OCI-LY3 (cell line): ENCODE measurements at regions not wholly inside any gene's neighbourhood (a gene's known extent, or its start where the extent isn't known, plus 50 kb on each side); places are given as distances from the start of the nearest gene placed in this dataset.

Experiments used
- H2AFZ ChIP-seq: fragments of 200-600, 300-600 bp; shearing (Covaris generic); 2 replicates; pipeline ENCODE4 v1.6.0; 2014; ENCODE audit warnings: antibody characterized with exemption, low read depth, low read length
- H3K27ac ChIP-seq: fragments of 200-600, 300-600 bp; sonication (generic); 2 replicates; pipeline ENCODE4 v1.5.1; 2014; ENCODE audit warnings: mild to moderate bottlenecking, low read length, moderate library complexity, mixed read lengths
- H3K27me3 ChIP-seq: fragments of 200-600, 300-600 bp; sonication (generic); 2 replicates; pipeline ENCODE4 v1.6.1; 2014; ENCODE audit warnings: low read depth, low read length, mixed read lengths
- H3K36me3 ChIP-seq: fragments of 200-600, 300-600 bp; sonication (generic); replicated peaks from 2 replicates; pipeline ENCODE3; 2014; ENCODE audit warnings: low read depth, low read length, mixed read lengths
- H3K4me1 ChIP-seq: fragments of 300-600, 200-600 bp; sonication (generic); 2 replicates; pipeline ENCODE4 v1.6.1; 2014; ENCODE audit warnings: low read length, mixed read lengths
- H3K4me2 ChIP-seq: fragments of 200-600, 300-600 bp; sonication (generic); 2 replicates; pipeline ENCODE4 v1.6.1; 2014; ENCODE audit warnings: low read length, mixed read lengths
- H3K4me3 ChIP-seq: fragments of 300-600, 200-600 bp; sonication (generic); 2 replicates; pipeline ENCODE4 v1.5.1; 2014; ENCODE audit warnings: antibody characterized with exemption, mild to moderate bottlenecking, low read length, moderate library complexity
- H3K79me2 ChIP-seq: fragments of 300-600, 200-600 bp; shearing (Covaris generic); 2 replicates; pipeline ENCODE4 v1.6.1; 2014; ENCODE audit warnings: mild to moderate bottlenecking, low read length, mixed read lengths
- H3K9ac ChIP-seq: fragments of 300-600, 200-600 bp; shearing (Covaris generic); 2 replicates; pipeline ENCODE4 v1.6.0; 2014; ENCODE audit warnings: mild to moderate bottlenecking, low read length, moderate library complexity
- H3K9me3 ChIP-seq: fragments of 200-600, 300-600 bp; shearing (Covaris generic); 2 replicates; pipeline ENCODE4 v1.6.1; 2014; ENCODE audit warnings: low read length, mixed read lengths; ENCODE audit not compliant: insufficient read depth
- H4K20me1 ChIP-seq: fragments of 200-600, 300-600 bp; sonication (generic); 2 replicates; pipeline ENCODE4 v1.6.1; 2016; ENCODE audit warnings: low read length, mixed read lengths; ENCODE audit not compliant: insufficient read depth
- EZH2phosphoT487 ChIP-seq: fragments of 200-600 bp; shearing (Covaris generic); IDR thresholded peaks from 2 replicates; pipeline ENCODE4 v1.6.1; 2018; ENCODE audit warnings: antibody characterized with exemption, mixed run types, low read depth
- TF ChIP-seq, protein P1 (sequence below): fragments of 200-600, 300-600 bp; sonication (generic); IDR thresholded peaks from 2 replicates; pipeline ENCODE4 v1.5.1; 2014; ENCODE audit warnings: antibody characterized with exemption, low read length, low read depth

DNA sequence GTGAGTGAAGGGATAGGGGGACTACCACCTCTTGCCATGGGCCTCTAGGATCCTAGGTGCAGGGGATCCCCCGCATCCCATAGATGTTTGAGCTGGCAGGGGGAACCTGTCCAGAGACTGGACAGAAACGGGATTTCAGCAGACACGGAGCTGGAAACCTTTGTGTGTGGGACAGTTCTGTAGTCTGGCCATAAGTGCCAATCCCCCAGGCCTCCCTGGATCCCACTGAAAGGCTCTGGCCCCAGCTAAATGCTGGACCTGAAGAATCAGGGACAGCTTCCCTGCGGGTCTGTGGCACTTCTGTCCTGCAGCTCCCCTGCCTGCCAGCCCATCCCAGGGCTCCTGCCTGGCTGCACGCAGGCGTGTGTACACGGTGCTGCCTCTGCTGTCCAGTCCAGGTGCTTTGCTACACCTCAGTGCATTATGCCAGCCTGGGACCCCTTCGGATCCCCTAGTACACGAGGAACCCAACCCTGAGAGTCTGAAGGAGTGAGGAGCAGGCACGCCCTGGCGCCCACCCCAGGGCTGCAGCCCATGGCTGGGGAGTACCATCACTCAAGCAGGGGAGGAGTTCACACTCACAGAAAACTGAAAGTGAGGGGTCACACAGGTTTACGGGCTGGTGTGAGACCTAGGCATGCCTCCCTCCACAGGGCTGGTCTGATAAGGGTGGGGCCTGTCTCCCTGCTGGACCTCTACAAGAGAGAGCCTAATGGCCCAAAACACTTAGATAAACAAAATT is 703.0 kb downstream of the ARAP2 start:
- H3K27ac ChIP-seq: no peak overlapping the region
- H3K27me3 ChIP-seq: no peaks in the 10 kb centered on the region
- no peaks in the 10 kb centered on the region for H3K4me1 ChIP-seq
- TF ChIP-seq, protein P1, sequence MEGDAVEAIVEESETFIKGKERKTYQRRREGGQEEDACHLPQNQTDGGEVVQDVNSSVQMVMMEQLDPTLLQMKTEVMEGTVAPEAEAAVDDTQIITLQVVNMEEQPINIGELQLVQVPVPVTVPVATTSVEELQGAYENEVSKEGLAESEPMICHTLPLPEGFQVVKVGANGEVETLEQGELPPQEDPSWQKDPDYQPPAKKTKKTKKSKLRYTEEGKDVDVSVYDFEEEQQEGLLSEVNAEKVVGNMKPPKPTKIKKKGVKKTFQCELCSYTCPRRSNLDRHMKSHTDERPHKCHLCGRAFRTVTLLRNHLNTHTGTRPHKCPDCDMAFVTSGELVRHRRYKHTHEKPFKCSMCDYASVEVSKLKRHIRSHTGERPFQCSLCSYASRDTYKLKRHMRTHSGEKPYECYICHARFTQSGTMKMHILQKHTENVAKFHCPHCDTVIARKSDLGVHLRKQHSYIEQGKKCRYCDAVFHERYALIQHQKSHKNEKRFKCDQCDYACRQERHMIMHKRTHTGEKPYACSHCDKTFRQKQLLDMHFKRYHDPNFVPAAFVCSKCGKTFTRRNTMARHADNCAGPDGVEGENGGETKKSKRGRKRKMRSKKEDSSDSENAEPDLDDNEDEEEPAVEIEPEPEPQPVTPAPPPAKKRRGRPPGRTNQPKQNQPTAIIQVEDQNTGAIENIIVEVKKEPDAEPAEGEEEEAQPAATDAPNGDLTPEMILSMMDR: no peak
- no peaks in the 10 kb centered on the region for H3K79me2 ChIP-seq
- H3K4me3 ChIP-seq: no peak overlapping the region
- H3K4me2 ChIP-seq: no peak overlapping the region
- H4K20me1 ChIP-seq: no peaks in the 10 kb centered on the region
- H2AFZ ChIP-seq: no peak overlapping the region
- no peak overlapping the region for H3K9ac ChIP-seq
- 0 out of 2 replicates have a peak, but pooled peaks cover 3% of the 10 kb centered on the region for H3K9me3 ChIP-seq
- no peaks in the 10 kb centered on the region for H3K36me3 ChIP-seq

DNA sequence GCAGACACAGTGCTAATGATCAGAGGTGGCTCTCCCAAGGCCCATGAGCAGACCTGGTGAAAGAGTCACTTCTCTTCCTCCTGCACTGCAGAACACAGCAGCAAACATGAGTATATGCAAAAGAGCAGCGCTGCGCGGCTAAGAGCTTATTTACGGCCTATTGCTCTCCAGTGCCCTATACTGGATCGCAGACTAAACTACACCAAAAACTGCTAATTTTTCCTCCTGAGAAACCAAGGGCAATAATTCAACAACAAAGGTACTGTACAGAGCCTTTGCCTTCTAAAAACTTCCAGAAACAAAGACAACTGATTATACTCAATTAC is 702.5 kb downstream of the ARAP2 start:
- H3K4me1 ChIP-seq: no peaks in the 10 kb centered on the region
- H3K9ac ChIP-seq: no peak overlapping the region
- no peak overlapping the region for H2AFZ ChIP-seq
- no peaks in the 10 kb centered on the region for H3K27me3 ChIP-seq
- 0 out of 2 replicates have a peak, but pooled peaks cover 3% of the 10 kb centered on the region for H3K9me3 ChIP-seq
- H3K4me2 ChIP-seq: no peak overlapping the region
- no peaks in the 10 kb centered on the region for H3K79me2 ChIP-seq
- no peaks in the 10 kb centered on the region for H3K36me3 ChIP-seq
- TF ChIP-seq, protein P1: no peak
- TF ChIP-seq EZH2phosphoT487: no peak
- no peak overlapping the region for H3K27ac ChIP-seq
- no peaks in the 10 kb centered on the region for H4K20me1 ChIP-seq
- H3K4me3 ChIP-seq: no peak overlapping the region

DNA sequence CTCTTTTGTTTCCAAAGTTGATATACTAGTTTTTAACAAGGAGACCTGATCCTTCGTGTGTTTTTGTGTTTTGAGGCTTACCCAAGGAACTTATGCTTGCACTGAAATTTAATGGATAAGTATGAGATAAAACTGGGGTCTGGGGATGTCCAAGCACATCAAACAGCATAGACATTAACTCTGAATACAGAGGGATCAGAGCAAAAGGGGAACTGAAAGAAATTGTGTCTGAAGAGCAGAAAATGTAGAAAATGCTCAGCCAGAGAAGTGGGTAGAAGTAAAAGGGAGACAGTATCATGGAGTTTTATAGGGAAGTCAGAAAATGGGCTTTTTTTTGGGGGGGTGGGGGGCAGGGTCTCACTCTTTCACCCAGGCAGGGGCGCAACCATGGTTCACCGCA is 695.4 kb downstream of the ARAP2 start:
- Histone ChIP-seq H4K20me1 (no peaks in the 10 kb centered on the region), H3K9me3 (no peaks in the 10 kb centered on the region), H3K4me2 (no peak overlapping the region), H3K36me3 (no peaks in the 10 kb centered on the region), H3K4me3 (no peak overlapping the region), H3K4me1 (no peaks in the 10 kb centered on the region), H3K27me3 (no peaks in the 10 kb centered on the region), H3K79me2 (no peaks in the 10 kb centered on the region), H3K27ac (no peak overlapping the region), H3K9ac (no peak overlapping the region), H2AFZ (no peak overlapping the region)
- no peak for TF ChIP-seq EZH2phosphoT487
- TF ChIP-seq, protein P1: no peak

DNA sequence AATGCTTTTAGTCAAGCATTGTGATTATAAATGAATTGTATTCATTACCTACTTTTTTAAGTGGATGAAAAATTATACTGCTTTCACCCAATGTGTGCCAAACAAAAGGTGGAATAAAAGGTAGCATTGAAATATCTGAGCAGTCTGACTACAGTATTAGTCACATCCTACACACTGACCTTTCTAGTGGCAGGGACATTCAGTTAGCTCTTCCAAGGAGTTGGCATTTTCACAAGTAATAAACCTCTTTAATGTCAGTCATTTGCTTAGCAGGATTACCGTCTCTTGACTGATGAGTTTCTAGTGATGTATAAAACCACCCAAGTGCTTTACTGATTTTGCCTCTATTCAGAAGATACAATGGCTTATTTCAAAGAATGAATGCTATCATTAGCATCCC is 687.9 kb downstream of the ARAP2 start:
- H3K4me3 ChIP-seq: no peak overlapping the region
- H4K20me1 ChIP-seq: no peaks in the 10 kb centered on the region
- no peak overlapping the region for H3K4me2 ChIP-seq
- H3K36me3 ChIP-seq: no peaks in the 10 kb centered on the region
- no peaks in the 10 kb centered on the region for H3K4me1 ChIP-seq
- peaks cover 7% of the 10 kb centered on the region; the same call in 1 of the 2 replicates for H3K9me3 ChIP-seq
- no peaks in the 10 kb centered on the region for H3K27me3 ChIP-seq
- no peaks in the 10 kb centered on the region for H3K79me2 ChIP-seq
- H3K9ac ChIP-seq: no peak overlapping the region
- H2AFZ ChIP-seq: no peak overlapping the region
- no peak for TF ChIP-seq EZH2phosphoT487
- TF ChIP-seq, protein P1: no peak
- H3K27ac ChIP-seq: no peak overlapping the region
